ENCODE measurements at regions not wholly inside any gene's neighbourhood (a gene's known extent, or its start where the extent isn't known, plus 50 kb on each side); places are given as distances from the start of the nearest gene placed in this dataset.
A peak's percentile ranks its signal among the peaks of the same experiment; 100 is the strongest.

GRCh38 chrX:147850875-147851274, 60.8 kb upstream of the FMR1 start:
- peaks cover 0 to 2% (median 0%) of the 10 kb centered on the region in 3 donors for H3K27me3 ChIP-seq (ENCODE audit: control insufficient read depth in 3 of 3, insufficient read depth in 3 of 3, low read length in 3 of 3)
- no peaks in the 10 kb centered on the region for H3K9me3 ChIP-seq (ENCODE audit: control insufficient read depth in 2 of 2, insufficient read depth in 1 of 2, low read depth in 1 of 2, low read length in 1 of 2)
- WGBS, 3 donors = 49 to 76% (median 62%) methylated on average over 3 of the region's 3 CpGs
- DNase-seq (no peak), FAIRE-seq (no peak)
- H3K4me1 ChIP-seq (ENCODE audit: control insufficient read depth in 3 of 3, insufficient read depth in 2 of 3, low read depth in 1 of 3, low read length in 2 of 3) = no peaks in the 10 kb centered on the region
- no peak overlapping the region for H3K4me3 ChIP-seq (ENCODE audit: low read depth in 1 of 3, low read length in 3 of 3)
- no peaks in the 10 kb centered on the region for H3K36me3 ChIP-seq (ENCODE audit: control insufficient read depth in 3 of 3, insufficient read depth in 2 of 3, low read depth in 1 of 3, low read length in 3 of 3)
- no peak overlapping the region for H3K27ac ChIP-seq (ENCODE audit: low read depth in 1 of 3, low read length in 2 of 3)

GRCh38 chrX:147853701-147854100, 58.0 kb upstream of the FMR1 start:
- 72 to 80% (median 79%) methylated on average over 2 of the region's 2 CpGs for WGBS, 3 donors
- Histone ChIP-seq H3K4me3 (ENCODE audit: low read depth in 1 of 3, low read length in 3 of 3) (no peak overlapping the region), H3K4me1 (ENCODE audit: control insufficient read depth in 3 of 3, insufficient read depth in 2 of 3, low read depth in 1 of 3, low read length in 2 of 3) (no peaks in the 10 kb centered on the region), H3K36me3 (ENCODE audit: control insufficient read depth in 3 of 3, insufficient read depth in 2 of 3, low read depth in 1 of 3, low read length in 3 of 3) (no peaks in the 10 kb centered on the region), H3K27me3 (ENCODE audit: control insufficient read depth in 3 of 3, insufficient read depth in 3 of 3, low read length in 3 of 3) (no peaks in the 10 kb centered on the region), H3K27ac (ENCODE audit: low read depth in 1 of 3, low read length in 2 of 3) (no peak overlapping the region), H3K9me3 (ENCODE audit: control insufficient read depth in 2 of 2, insufficient read depth in 1 of 2, low read depth in 1 of 2, low read length in 1 of 2) (no peaks in the 10 kb centered on the region)
- DNase-seq (no peak), FAIRE-seq (no peak)

GRCh38 chrX:147859666-147860065, 52.1 kb upstream of the FMR1 start:
- DNase-seq (peak; percentile 7 to 48), FAIRE-seq (no peak)
- Histone ChIP-seq H3K27ac (ENCODE audit: low read depth in 1 of 3, low read length in 2 of 3) (peak overlapping the region in 1 of 3 donors; percentile 74), H3K27me3 (ENCODE audit: control insufficient read depth in 3 of 3, insufficient read depth in 3 of 3, low read length in 3 of 3) (no peaks in the 10 kb centered on the region), H3K9me3 (ENCODE audit: control insufficient read depth in 2 of 2, insufficient read depth in 1 of 2, low read depth in 1 of 2, low read length in 1 of 2) (no peaks in the 10 kb centered on the region), H3K36me3 (ENCODE audit: control insufficient read depth in 3 of 3, insufficient read depth in 2 of 3, low read depth in 1 of 3, low read length in 3 of 3) (no peaks in the 10 kb centered on the region), H3K4me3 (ENCODE audit: low read depth in 1 of 3, low read length in 3 of 3) (no peak overlapping the region), H3K4me1 (ENCODE audit: control insufficient read depth in 3 of 3, insufficient read depth in 2 of 3, low read depth in 1 of 3, low read length in 2 of 3) (no peaks in the 10 kb centered on the region)
- WGBS, 3 donors = 3 to 31% (median 14%) methylated on average over 2 of the region's 2 CpGs
